ENCODE measurements at regions not wholly inside any gene's neighbourhood (a gene's known extent, or its start where the extent isn't known, plus 50 kb on each side); places are given as distances from the start of the nearest gene placed in this dataset.

- no peak for DNase-seq
- intact Hi-C loops (cut with micrococcal nuclease; ENCODE audit: unreplicated experiment), result no loop called here
- POLR2A ChIA-PET (ENCODE audit: unreplicated experiment), result no interaction called here
These were observed 69.4 kb upstream of the MMADHC start for GRCh38 chr2:149656996-149657395.

DNA sequence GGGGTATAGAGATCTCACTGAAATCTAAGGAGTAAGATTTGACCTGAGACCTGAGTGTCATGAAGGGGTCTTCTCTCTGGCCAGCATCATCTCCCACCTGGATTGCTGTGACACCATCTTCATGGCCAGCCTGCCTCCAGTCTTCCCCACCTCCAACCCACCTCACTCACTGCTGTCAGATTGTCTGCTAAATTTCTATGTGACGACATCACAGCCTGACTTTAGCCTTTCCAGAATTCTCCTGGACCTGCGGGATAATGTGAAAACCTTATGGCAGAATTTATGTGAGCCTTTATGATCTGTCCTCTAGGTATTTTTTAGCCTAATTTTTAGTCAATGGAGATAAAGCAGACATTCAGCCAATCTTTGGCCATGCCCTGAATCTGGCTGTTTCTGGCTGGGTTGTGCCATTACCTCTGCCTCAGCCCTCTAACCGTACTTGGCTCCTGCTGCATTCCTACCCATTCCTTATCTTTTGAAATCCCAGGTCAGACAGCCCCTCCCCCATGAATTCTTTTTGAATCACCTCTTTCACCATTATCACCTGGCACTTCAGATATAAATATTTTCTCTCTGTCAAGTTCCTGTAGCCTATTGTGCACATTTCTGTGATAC lies 66.4 kb upstream of the MMADHC start:
- no peaks in the 10 kb centered on the region for H3K9me3 ChIP-seq (ENCODE audit: insufficient read depth, low read depth)
- BruUV-seq (replicated peaks), result no TSS peak

More at GRCh38 chr2:149656996-149657395, 69.4 kb upstream of the MMADHC start:
- CTCF ChIA-PET, result no interaction called here
- Histone ChIP-seq H3K36me3 (ENCODE audit: low read depth) (no peaks in the 10 kb centered on the region), H3K9me3 (ENCODE audit: insufficient read depth, low read depth) (no peaks in the 10 kb centered on the region), H4K20me1 (ENCODE audit: insufficient read depth) (no peaks in the 10 kb centered on the region), H3K27me3 (ENCODE audit: insufficient read depth, low read depth) (no peaks in the 10 kb centered on the region), H3K79me2 (ENCODE audit: low read depth) (no peaks in the 10 kb centered on the region), H3K9me2 (ENCODE audit: insufficient read depth) (no peaks in the 10 kb centered on the region), H3F3A (ENCODE audit: insufficient read depth, low read depth) (no peaks in the 10 kb centered on the region), H2AFZ (no peak overlapping the region), H3K4me3 (no peak overlapping the region), H3K4me2 (no peak overlapping the region), H3K27ac (no peak overlapping the region), H3K4me1 (replicated peaks; ENCODE audit: insufficient read depth) (no peaks in the 10 kb centered on the region)
- no TSS peak for BruUV-seq (replicated peaks)
- TF ChIP-seq EZH2 (IDR thresholded peaks at IDR 0.05; ENCODE audit: low read depth), result no peak
- TF ChIP-seq, protein P1, sequence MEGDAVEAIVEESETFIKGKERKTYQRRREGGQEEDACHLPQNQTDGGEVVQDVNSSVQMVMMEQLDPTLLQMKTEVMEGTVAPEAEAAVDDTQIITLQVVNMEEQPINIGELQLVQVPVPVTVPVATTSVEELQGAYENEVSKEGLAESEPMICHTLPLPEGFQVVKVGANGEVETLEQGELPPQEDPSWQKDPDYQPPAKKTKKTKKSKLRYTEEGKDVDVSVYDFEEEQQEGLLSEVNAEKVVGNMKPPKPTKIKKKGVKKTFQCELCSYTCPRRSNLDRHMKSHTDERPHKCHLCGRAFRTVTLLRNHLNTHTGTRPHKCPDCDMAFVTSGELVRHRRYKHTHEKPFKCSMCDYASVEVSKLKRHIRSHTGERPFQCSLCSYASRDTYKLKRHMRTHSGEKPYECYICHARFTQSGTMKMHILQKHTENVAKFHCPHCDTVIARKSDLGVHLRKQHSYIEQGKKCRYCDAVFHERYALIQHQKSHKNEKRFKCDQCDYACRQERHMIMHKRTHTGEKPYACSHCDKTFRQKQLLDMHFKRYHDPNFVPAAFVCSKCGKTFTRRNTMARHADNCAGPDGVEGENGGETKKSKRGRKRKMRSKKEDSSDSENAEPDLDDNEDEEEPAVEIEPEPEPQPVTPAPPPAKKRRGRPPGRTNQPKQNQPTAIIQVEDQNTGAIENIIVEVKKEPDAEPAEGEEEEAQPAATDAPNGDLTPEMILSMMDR (conservative IDR thresholded peaks at IDR 0.05), result no peak

DNA sequence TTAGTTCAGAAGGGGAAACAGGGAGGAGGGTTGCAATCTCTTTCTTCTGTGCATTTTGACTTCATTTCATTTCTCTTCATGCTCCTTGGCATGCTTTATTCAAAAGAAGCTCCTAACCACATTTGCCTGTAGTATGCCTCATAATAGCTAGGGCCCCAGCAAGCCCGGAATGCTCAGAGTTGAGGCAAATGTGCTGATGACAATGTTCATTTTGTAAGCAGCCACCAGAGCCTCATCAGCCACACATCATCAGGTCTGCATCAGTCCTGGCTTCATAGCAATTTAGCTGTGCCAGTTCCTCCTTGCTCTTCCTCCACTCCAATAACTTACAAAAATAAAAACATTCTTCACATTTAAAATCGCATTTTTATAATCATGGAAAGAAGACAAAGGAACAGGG lies 65.4 kb upstream of the MMADHC start:
- CTCF ChIA-PET, result no interaction called here
- H3K9me2 ChIP-seq (ENCODE audit: insufficient read depth), result no peaks in the 10 kb centered on the region
- no peak for DNase-seq
- H3K27ac ChIP-seq, result no peak overlapping the region
- intact Hi-C loops (cut with micrococcal nuclease; ENCODE audit: unreplicated experiment), result no loop called here
- H3K4me3 ChIP-seq, result no peak overlapping the region
- no peaks in the 10 kb centered on the region for H3K79me2 ChIP-seq (ENCODE audit: low read depth)
- H3K4me2 ChIP-seq, result no peak overlapping the region
- no peaks in the 10 kb centered on the region for H3K27me3 ChIP-seq (ENCODE audit: insufficient read depth, low read depth)
- no peaks in the 10 kb centered on the region; the same call in 1 of the 2 replicates for H3K4me1 ChIP-seq (replicated peaks; ENCODE audit: insufficient read depth)
- no peaks in the 10 kb centered on the region for H3K36me3 ChIP-seq (ENCODE audit: low read depth)
- H3F3A ChIP-seq (ENCODE audit: insufficient read depth, low read depth), result no peaks in the 10 kb centered on the region
- no peaks in the 10 kb centered on the region for H4K20me1 ChIP-seq (ENCODE audit: insufficient read depth)
- TF ChIP-seq, protein P1 (conservative IDR thresholded peaks at IDR 0.05), result no peak
- TF ChIP-seq EZH2 (IDR thresholded peaks at IDR 0.05; ENCODE audit: low read depth), result no peak
- H2AFZ ChIP-seq, result no peak overlapping the region
- no peaks in the 10 kb centered on the region for H3K9me3 ChIP-seq (ENCODE audit: insufficient read depth, low read depth)
- BruUV-seq (replicated peaks), result no TSS peak
- POLR2A ChIA-PET (ENCODE audit: unreplicated experiment), result interaction anchor here (0.6 kb wide), 1 partner anchor 13 kb away, joined by 3 read pairs; no protein-coding TSS in a partner anchor

More for the DNA sequence above, 66.4 kb upstream of the MMADHC start:
- H3K4me3 ChIP-seq, result no peak overlapping the region
- ChIA-PET POLR2A (ENCODE audit: unreplicated experiment) (no interaction called here), CTCF (no interaction called here)
- H3K36me3 ChIP-seq (ENCODE audit: low read depth), result no peaks in the 10 kb centered on the region
- no peaks in the 10 kb centered on the region for H3K79me2 ChIP-seq (ENCODE audit: low read depth)
- no peaks in the 10 kb centered on the region for H3K4me1 ChIP-seq (replicated peaks; ENCODE audit: insufficient read depth)
- TF ChIP-seq, protein P1 (conservative IDR thresholded peaks at IDR 0.05), result no peak
- TF ChIP-seq EZH2 (IDR thresholded peaks at IDR 0.05; ENCODE audit: low read depth), result no peak
- no peaks in the 10 kb centered on the region for H3F3A ChIP-seq (ENCODE audit: insufficient read depth, low read depth)
- H3K4me2 ChIP-seq, result no peak overlapping the region
- no peaks in the 10 kb centered on the region for H4K20me1 ChIP-seq (ENCODE audit: insufficient read depth)
- no peaks in the 10 kb centered on the region for H3K27me3 ChIP-seq (ENCODE audit: insufficient read depth, low read depth)
- H3K27ac ChIP-seq, result no peak overlapping the region
- H3K9me2 ChIP-seq (ENCODE audit: insufficient read depth), result no peaks in the 10 kb centered on the region
- DNase-seq, result no peak
- intact Hi-C loops (cut with micrococcal nuclease; ENCODE audit: unreplicated experiment), result no loop called here
- no peak overlapping the region for H2AFZ ChIP-seq

All from PC-9 (cell line).